ENCODE measurements at regions not wholly inside any gene's neighbourhood (a gene's known extent, or its start where the extent isn't known, plus 50 kb on each side); places are given as distances from the start of the nearest gene placed in this dataset.

GRCh38 chr4:77496457-77496856, 109.2 kb upstream of the CXCL13 start:
- no peak for TF ChIP-seq ZNF274 (IDR thresholded peaks at IDR 0.05; ENCODE audit: low read length)
- no peak for TF ChIP-seq ZNF274 (tag by site-specific recombination; IDR thresholded peaks at IDR 0.05; ENCODE audit: borderline replicate concordance)
- no peak for TF ChIP-seq CTCF (tag by site-specific recombination; IDR thresholded peaks at IDR 0.05)
- no peak for TF ChIP-seq ZNF2 (tag by site-specific recombination; IDR thresholded peaks at IDR 0.05)
- TF ChIP-seq ZNF155 (tag by site-specific recombination; IDR thresholded peaks at IDR 0.05): no peak
- no peak for TF ChIP-seq HOXC10 (CRISPR knock-in tag; IDR thresholded peaks at IDR 0.05)
- no peak for TF ChIP-seq ZNF747 (tag by site-specific recombination; IDR thresholded peaks at IDR 0.05)
